Neural cell (in vitro differentiated cells): ENCODE measurements at regions not wholly inside any gene's neighbourhood (a gene's known extent, or its start where the extent isn't known, plus 50 kb on each side); places are given as distances from the start of the nearest gene placed in this dataset.

Experiments used
- EP300 ChIP-seq: fragments of 450-650 bp; conservative IDR thresholded peaks from 2 replicates; pipeline ENCODE4 v1.6.1; 2014; ENCODE audit warnings: antibody characterized with exemption, mild to moderate bottlenecking, moderate library complexity; ENCODE audit not compliant: poor library complexity, severe bottlenecking
- MXI1 ChIP-seq: fragments of 450-650 bp; conservative IDR thresholded peaks from 2 replicates; pipeline ENCODE4 v1.6.1; 2014; ENCODE audit warnings: antibody characterized with exemption, mild to moderate bottlenecking; ENCODE audit not compliant: poor library complexity, severe bottlenecking
- POLR2AphosphoS5 ChIP-seq: IDR thresholded peaks from 2 replicates; pipeline ENCODE4 v1.6.1; 2012
- TAF1 ChIP-seq: IDR thresholded peaks from 2 replicates; pipeline ENCODE4 v1.6.1; 2012; ENCODE audit warnings: low read depth
- TF ChIP-seq, protein P1 (sequence below): IDR thresholded peaks from 2 replicates; pipeline ENCODE4 v1.6.1; 2012; ENCODE audit warnings: borderline replicate concordance
- TF ChIP-seq, protein P2 (sequence below): fragments of 450-650 bp; IDR thresholded peaks from 2 replicates; pipeline ENCODE4 v1.5.1; 2014; ENCODE audit warnings: antibody characterized with exemption, mild to moderate bottlenecking, moderate library complexity; ENCODE audit not compliant: poor library complexity, severe bottlenecking

DNA sequence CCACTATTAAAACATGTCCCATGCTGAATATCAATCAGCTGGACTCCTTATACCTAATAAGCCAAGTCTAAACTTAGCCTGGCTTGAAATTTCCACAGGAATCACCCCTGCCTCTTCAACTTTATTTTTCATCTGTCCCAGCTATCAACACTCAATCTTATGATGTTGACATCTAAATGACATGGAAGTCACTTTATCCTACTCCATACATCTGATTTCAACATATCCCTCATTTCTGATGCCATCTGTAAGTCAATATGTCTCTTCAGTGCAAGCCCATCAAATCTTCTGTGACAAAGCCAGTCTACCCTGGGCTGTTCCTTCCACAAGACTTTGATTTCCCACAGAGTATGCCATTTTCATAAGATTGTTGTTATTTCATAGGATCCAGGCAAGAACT lies 143.6 kb upstream of the SEMA6D start:
- TF ChIP-seq TAF1 = no peak
- TF ChIP-seq, protein P1, sequence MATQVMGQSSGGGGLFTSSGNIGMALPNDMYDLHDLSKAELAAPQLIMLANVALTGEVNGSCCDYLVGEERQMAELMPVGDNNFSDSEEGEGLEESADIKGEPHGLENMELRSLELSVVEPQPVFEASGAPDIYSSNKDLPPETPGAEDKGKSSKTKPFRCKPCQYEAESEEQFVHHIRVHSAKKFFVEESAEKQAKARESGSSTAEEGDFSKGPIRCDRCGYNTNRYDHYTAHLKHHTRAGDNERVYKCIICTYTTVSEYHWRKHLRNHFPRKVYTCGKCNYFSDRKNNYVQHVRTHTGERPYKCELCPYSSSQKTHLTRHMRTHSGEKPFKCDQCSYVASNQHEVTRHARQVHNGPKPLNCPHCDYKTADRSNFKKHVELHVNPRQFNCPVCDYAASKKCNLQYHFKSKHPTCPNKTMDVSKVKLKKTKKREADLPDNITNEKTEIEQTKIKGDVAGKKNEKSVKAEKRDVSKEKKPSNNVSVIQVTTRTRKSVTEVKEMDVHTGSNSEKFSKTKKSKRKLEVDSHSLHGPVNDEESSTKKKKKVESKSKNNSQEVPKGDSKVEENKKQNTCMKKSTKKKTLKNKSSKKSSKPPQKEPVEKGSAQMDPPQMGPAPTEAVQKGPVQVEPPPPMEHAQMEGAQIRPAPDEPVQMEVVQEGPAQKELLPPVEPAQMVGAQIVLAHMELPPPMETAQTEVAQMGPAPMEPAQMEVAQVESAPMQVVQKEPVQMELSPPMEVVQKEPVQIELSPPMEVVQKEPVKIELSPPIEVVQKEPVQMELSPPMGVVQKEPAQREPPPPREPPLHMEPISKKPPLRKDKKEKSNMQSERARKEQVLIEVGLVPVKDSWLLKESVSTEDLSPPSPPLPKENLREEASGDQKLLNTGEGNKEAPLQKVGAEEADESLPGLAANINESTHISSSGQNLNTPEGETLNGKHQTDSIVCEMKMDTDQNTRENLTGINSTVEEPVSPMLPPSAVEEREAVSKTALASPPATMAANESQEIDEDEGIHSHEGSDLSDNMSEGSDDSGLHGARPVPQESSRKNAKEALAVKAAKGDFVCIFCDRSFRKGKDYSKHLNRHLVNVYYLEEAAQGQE = no peak
- TF ChIP-seq, protein P2, sequence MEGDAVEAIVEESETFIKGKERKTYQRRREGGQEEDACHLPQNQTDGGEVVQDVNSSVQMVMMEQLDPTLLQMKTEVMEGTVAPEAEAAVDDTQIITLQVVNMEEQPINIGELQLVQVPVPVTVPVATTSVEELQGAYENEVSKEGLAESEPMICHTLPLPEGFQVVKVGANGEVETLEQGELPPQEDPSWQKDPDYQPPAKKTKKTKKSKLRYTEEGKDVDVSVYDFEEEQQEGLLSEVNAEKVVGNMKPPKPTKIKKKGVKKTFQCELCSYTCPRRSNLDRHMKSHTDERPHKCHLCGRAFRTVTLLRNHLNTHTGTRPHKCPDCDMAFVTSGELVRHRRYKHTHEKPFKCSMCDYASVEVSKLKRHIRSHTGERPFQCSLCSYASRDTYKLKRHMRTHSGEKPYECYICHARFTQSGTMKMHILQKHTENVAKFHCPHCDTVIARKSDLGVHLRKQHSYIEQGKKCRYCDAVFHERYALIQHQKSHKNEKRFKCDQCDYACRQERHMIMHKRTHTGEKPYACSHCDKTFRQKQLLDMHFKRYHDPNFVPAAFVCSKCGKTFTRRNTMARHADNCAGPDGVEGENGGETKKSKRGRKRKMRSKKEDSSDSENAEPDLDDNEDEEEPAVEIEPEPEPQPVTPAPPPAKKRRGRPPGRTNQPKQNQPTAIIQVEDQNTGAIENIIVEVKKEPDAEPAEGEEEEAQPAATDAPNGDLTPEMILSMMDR = no peak
- TF ChIP-seq POLR2AphosphoS5 = peak; percentile 62
- no peak for TF ChIP-seq MXI1
- TF ChIP-seq EP300 = peak; percentile 94
